ENCODE measurements at regions not wholly inside any gene's neighbourhood (a gene's known extent, or its start where the extent isn't known, plus 50 kb on each side); places are given as distances from the start of the nearest gene placed in this dataset.

DNA sequence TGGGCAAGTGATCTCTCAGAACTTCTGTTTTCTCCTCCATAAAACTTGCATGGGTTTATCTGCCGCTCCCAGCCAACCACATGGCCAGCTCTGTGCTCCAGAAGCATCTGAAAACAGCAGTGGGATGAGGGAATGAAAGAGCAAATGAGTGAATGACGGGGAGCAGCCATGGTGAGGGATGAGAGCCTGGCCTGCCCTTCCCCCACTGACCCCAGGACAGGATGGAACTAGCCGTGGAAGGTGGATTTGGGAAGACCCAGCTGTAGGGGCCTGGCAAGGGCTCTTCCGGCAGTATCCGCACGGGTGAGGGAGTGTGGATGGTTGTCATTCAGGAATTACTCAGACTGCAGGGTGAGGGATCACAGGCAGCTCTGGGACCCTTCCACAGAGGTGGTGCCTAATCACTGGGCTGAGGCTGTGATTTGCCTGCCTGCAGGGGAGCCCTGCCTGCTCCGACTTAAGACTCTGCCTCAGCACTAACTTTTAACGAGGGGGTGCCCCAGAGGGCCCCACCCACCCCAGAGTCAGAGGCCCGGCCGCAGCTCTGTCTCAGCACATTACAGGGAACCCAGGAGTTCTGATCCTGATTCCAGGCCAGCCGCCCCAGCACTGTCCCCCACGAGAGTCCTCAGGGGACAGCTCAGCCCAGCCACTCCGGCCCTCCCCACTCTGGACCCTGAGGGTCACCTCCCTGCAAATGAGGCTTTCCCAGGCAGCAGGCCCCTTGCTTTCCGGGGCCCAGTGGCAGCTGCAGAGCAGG lies 136.8 kb upstream of the C14orf180 start:
- no peak for TF ChIP-seq POLR2A (IDR thresholded peaks at IDR 0.05; ENCODE audit: low read length)
- no peak for TF ChIP-seq GATA1 (IDR thresholded peaks at IDR 0.05; ENCODE audit: low read depth, low read length)

Measured in erythroblast (primary cell).